H1 (cell line): ENCODE measurements at regions not wholly inside any gene's neighbourhood (a gene's known extent, or its start where the extent isn't known, plus 50 kb on each side); places are given as distances from the start of the nearest gene placed in this dataset.

ENCODE experiments used
- CTCF ChIA-PET: fragments of 300-600 bp; sonication (Branson Sonifier 250); formaldehyde crosslinking; loops from one replicate; lab custom pipeline; 2021; ENCODE audit not compliant: partially characterized antibody; lab: Charles Lee
- POLR2A ChIA-PET: fragments of 300-600 bp; sonication (Branson Sonifier 250); formaldehyde crosslinking; loops from one replicate; lab custom pipeline; 2021; ENCODE audit warnings: inconsistent platforms; ENCODE audit not compliant: partially characterized antibody; lab: Charles Lee
- DNase-seq, 2 experiments: peaks; one replicate each; pipeline versions ENCODE4 v3.0.0 to v3.0.0-alpha.2; 2010 to 2022; ENCODE audit warnings: low spot score in 2 of 2, low read depth in 1 of 2, mixed read lengths in 1 of 2
- FAIRE-seq: peaks from 2 replicates; lab custom pipeline; 2011; peaks lifted over from hg19 to GRCh38; lab: Jason Lieb, UNC
- H2AFZ ChIP-seq: 2 replicates; pipeline ENCODE4 v1.8.1; 2012; ENCODE audit warnings: low read length, inconsistent platforms
- H2AK5ac ChIP-seq: 2 replicates; pipeline ENCODE4 v1.6.1; 2013; ENCODE audit warnings: low read depth, low read length
- H2BK120ac ChIP-seq: replicated peaks from 2 replicates; pipeline ENCODE3; 2013; ENCODE audit warnings: low read depth, low read length, inconsistent platforms
- H2BK12ac ChIP-seq: 2 replicates; pipeline ENCODE4 v1.6.1; 2013; ENCODE audit warnings: low read depth, low read length
- H2BK15ac ChIP-seq: 2 replicates; pipeline ENCODE4 v1.6.1; 2013; ENCODE audit warnings: low read length
- H2BK20ac ChIP-seq: 2 replicates; pipeline ENCODE4 v1.6.1; 2013; ENCODE audit warnings: low read length
- H2BK5ac ChIP-seq: 2 replicates; pipeline ENCODE4 v1.6.1; 2013; ENCODE audit warnings: low read depth, low read length
- H3K14ac ChIP-seq: 2 replicates; pipeline ENCODE4 v1.6.1; 2013; ENCODE audit warnings: inconsistent platforms; ENCODE audit not compliant: insufficient read length
- H3K18ac ChIP-seq: 2 replicates; pipeline ENCODE4 v1.6.1; 2013; ENCODE audit warnings: low read length; ENCODE audit errors: extremely low read depth
- H3K23ac ChIP-seq: 2 replicates; pipeline ENCODE4 v1.6.1; 2013; ENCODE audit warnings: inconsistent platforms; ENCODE audit not compliant: insufficient read length
- H3K23me2 ChIP-seq: 2 replicates; pipeline ENCODE4 v1.6.1; 2013; ENCODE audit warnings: low read depth, low read length
- H3K27ac ChIP-seq: 2 replicates; pipeline ENCODE4 v1.6.1; 2011; ENCODE audit warnings: low read depth, low read length, inconsistent platforms
- H3K27me3 ChIP-seq, 4 experiments: replicated peaks in 1 of 4; 1 replicate in 1 of 4; 2 replicates in 3 of 4; pipeline versions ENCODE4 v1.6.1 to v1.8.1; 2011 to 2013; ENCODE audit warnings: low read length in 3 of 4, mild to moderate bottlenecking in 3 of 4, inconsistent platforms in 2 of 4, mixed read lengths in 2 of 4, moderate library complexity in 1 of 4; ENCODE audit not compliant: control insufficient read depth in 3 of 4, insufficient read depth in 3 of 4; ENCODE audit errors: extremely low read depth in 1 of 4
- H3K36me3 ChIP-seq, 4 experiments: 2 replicates each; pipeline versions ENCODE4 v1.6.1 to v1.8.1; 2011 to 2013; ENCODE audit warnings: mild to moderate bottlenecking in 4 of 4, low read length in 3 of 4, moderate library complexity in 2 of 4, control low read depth in 1 of 4, inconsistent platforms in 1 of 4; ENCODE audit not compliant: insufficient read depth in 4 of 4, control insufficient read depth in 2 of 4
- H3K4ac ChIP-seq: replicated peaks from 2 replicates; pipeline ENCODE3; 2013; ENCODE audit warnings: low read length, low read depth, mixed read lengths, inconsistent platforms; ENCODE audit not compliant: insufficient read length
- H3K4me1 ChIP-seq, 4 experiments: replicated peaks in 1 of 4; 1 replicate in 1 of 4; 2 replicates in 3 of 4; pipeline versions ENCODE4 v1.6.1 to v1.8.1; 2011 to 2013; ENCODE audit warnings: low read length in 3 of 4, inconsistent platforms in 2 of 4, mixed read lengths in 1 of 4; ENCODE audit not compliant: insufficient read depth in 4 of 4, control insufficient read depth in 3 of 4
- H3K4me2 ChIP-seq, 2 experiments: 2 replicates each; pipeline versions ENCODE4 v1.6.1 to v1.8.1; 2011 to 2013; ENCODE audit warnings: low read depth in 2 of 2, low read length in 2 of 2, control low read depth in 1 of 2, inconsistent platforms in 1 of 2, mild to moderate bottlenecking in 1 of 2; ENCODE audit not compliant: insufficient read depth in 1 of 2
- H3K4me3 ChIP-seq, 4 experiments: fragments of 200-600, 300-600 bp in 1 of 4; sonication (generic), shearing (Covaris generic), sonication (Bioruptor Twin) in 1 of 4; 2 replicates each; pipeline versions ENCODE4 v1.5.1 to v1.8.1; 2011 to 2016; ENCODE audit warnings: low read length in 4 of 4, low read depth in 3 of 4, control low read depth in 2 of 4, inconsistent platforms in 2 of 4, mild to moderate bottlenecking in 2 of 4, mixed read lengths in 1 of 4, moderate library complexity in 1 of 4; ENCODE audit not compliant: insufficient read depth in 2 of 4; ENCODE audit errors: extremely low read depth in 1 of 4
- H3K56ac ChIP-seq: replicated peaks from 2 replicates; pipeline ENCODE3; 2013; ENCODE audit warnings: low read depth, mild to moderate bottlenecking, mixed read lengths, low read length, inconsistent platforms; ENCODE audit not compliant: insufficient read length
- H3K79me1 ChIP-seq: 2 replicates; pipeline ENCODE4 v1.6.1; 2013; ENCODE audit warnings: low read depth, low read length, control low read depth
- H3K79me2 ChIP-seq, 2 experiments: 2 replicates each; pipeline versions ENCODE4 v1.6.1 to v1.8.1; 2012 to 2013; ENCODE audit warnings: low read length in 2 of 2, mild to moderate bottlenecking in 2 of 2, inconsistent platforms in 1 of 2; ENCODE audit not compliant: insufficient read depth in 2 of 2, control insufficient read depth in 1 of 2
- H3K9ac ChIP-seq, 4 experiments: replicated peaks in 1 of 4; 1 replicate in 1 of 4; 2 replicates in 3 of 4; pipeline versions ENCODE4 v1.6.1 to v1.8.1; 2011 to 2013; ENCODE audit warnings: low read depth in 3 of 4, low read length in 3 of 4, control low read depth in 2 of 4, mild to moderate bottlenecking in 2 of 4, moderate library complexity in 2 of 4, inconsistent platforms in 1 of 4; ENCODE audit errors: extremely low read depth in 1 of 4
- H3K9me3 ChIP-seq, 2 experiments: 2 replicates each; pipeline versions ENCODE4 v1.6.1 to v1.8.1; 2012 to 2013; ENCODE audit warnings: mild to moderate bottlenecking in 2 of 2, moderate library complexity in 2 of 2, control low read depth in 1 of 2, inconsistent platforms in 1 of 2, low read depth in 1 of 2, low read length in 1 of 2, mixed read lengths in 1 of 2; ENCODE audit not compliant: insufficient read depth in 2 of 2
- H4K20me1 ChIP-seq, 2 experiments: replicated peaks in 1 of 2; 2 replicates each; pipeline versions ENCODE3 to v1.8.1; 2011 to 2013; ENCODE audit warnings: inconsistent platforms in 2 of 2, low read length in 2 of 2, mild to moderate bottlenecking in 1 of 2; ENCODE audit not compliant: insufficient read depth in 2 of 2, control insufficient read depth in 1 of 2
- H4K5ac ChIP-seq: 2 replicates; pipeline ENCODE4 v1.6.1; 2013; ENCODE audit warnings: low read length, low read depth, mixed read lengths, inconsistent platforms; ENCODE audit not compliant: insufficient read length
- H4K8ac ChIP-seq: 2 replicates; pipeline ENCODE4 v1.8.0; 2013; ENCODE audit warnings: mild to moderate bottlenecking, moderate library complexity, low read length, inconsistent platforms; ENCODE audit not compliant: insufficient read depth; ENCODE audit errors: extremely low read depth
- H4K91ac ChIP-seq: replicated peaks from 2 replicates; pipeline ENCODE3; 2013; ENCODE audit warnings: low read length, mixed read lengths, inconsistent platforms; ENCODE audit not compliant: insufficient read length
- ASH2L ChIP-seq: fragments of 200-600, 300-600 bp; sonication (generic); IDR thresholded peaks from one replicate; pipeline ENCODE4 v1.7.1; 2017; ENCODE audit warnings: low read length
- BACH1 ChIP-seq: IDR thresholded peaks from 2 replicates; pipeline ENCODE4 v1.6.1; 2012; ENCODE audit warnings: low read length, improper control_type of control experiment
- CBX5 ChIP-seq: fragments of 300-800, 300-1000 bp; sonication (generic); IDR thresholded peaks from 2 replicates; pipeline ENCODE4 v1.7.1; 2016; ENCODE audit warnings: antibody characterized with exemption, low read length, low read depth
- CREB1 ChIP-seq: IDR thresholded peaks from 2 replicates; pipeline ENCODE4 v1.6.1; 2012; ENCODE audit warnings: inconsistent platforms
- EP300 ChIP-seq, 2 experiments: IDR thresholded peaks; 1 replicate in 1 of 2; 2 replicates in 1 of 2; pipeline ENCODE4 v1.6.1; 2011 to 2012; ENCODE audit warnings: low read depth in 2 of 2, low read length in 2 of 2, mild to moderate bottlenecking in 2 of 2, borderline replicate concordance in 1 of 2, inconsistent platforms in 1 of 2, moderate library complexity in 1 of 2
- GTF2F1 ChIP-seq: IDR thresholded peaks from 2 replicates; pipeline ENCODE4 v1.6.1; 2012; ENCODE audit warnings: low read depth, low read length, improper control_type of control experiment, borderline replicate concordance
- HDAC6 ChIP-seq: IDR thresholded peaks from one replicate; pipeline ENCODE4 v1.7.1; 2012; ENCODE audit warnings: low read depth, mild to moderate bottlenecking, inconsistent platforms, low read length, moderate library complexity
- JUN ChIP-seq: IDR thresholded peaks from 2 replicates; pipeline ENCODE4 v1.6.1; 2011; ENCODE audit warnings: low read depth, mild to moderate bottlenecking, improper control_type of control experiment, low read length
- JUND ChIP-seq: IDR thresholded peaks from 2 replicates; pipeline ENCODE4 v1.6.1; 2011; ENCODE audit warnings: mild to moderate bottlenecking, improper control_type of control experiment, low read length
- KDM1A ChIP-seq: fragments of 200-600, 300-600 bp; sonication (generic); IDR thresholded peaks from 2 replicates; pipeline ENCODE4 v1.7.1; 2016; ENCODE audit warnings: mild to moderate bottlenecking, low read length, borderline replicate concordance
- RFX5 ChIP-seq: IDR thresholded peaks from 2 replicates; pipeline ENCODE4 v1.6.1; 2011; ENCODE audit warnings: low read depth, low read length, improper control_type of control experiment, borderline replicate concordance
- RNF2 ChIP-seq: fragments of 200-900, 300-1000 bp; sonication (generic); IDR thresholded peaks from 2 replicates; pipeline ENCODE4 v1.7.1; 2016; ENCODE audit warnings: borderline replicate concordance, low read depth, mild to moderate bottlenecking, antibody characterized with exemption, low read length; ENCODE audit not compliant: poor library complexity, severe bottlenecking; ENCODE audit errors: missing control alignments
- SAP30 ChIP-seq: fragments of 300-600 bp; sonication (generic); IDR thresholded peaks from 2 replicates; pipeline ENCODE4 v1.7.1; 2012; ENCODE audit warnings: low read length, moderate library complexity, mild to moderate bottlenecking, inconsistent platforms; ENCODE audit not compliant: insufficient read depth, insufficient replicate concordance
- SP4 ChIP-seq: IDR thresholded peaks from 2 replicates; pipeline ENCODE4 v1.6.1; 2012; ENCODE audit warnings: low read length, inconsistent platforms
- WGBS, 2 experiments: shearing (Covaris generic) in 1 of 2; methylation state at CpG; one replicate each; pipeline versions ENCODE4 v1.1.6 to v1.1.7; 2013 to 2015; ENCODE audit warnings: low lambda C conversion rate in 2 of 2, mixed read lengths in 2 of 2, inconsistent platforms in 1 of 2, low coverage in 1 of 2, missing lambda C conversion rate in 1 of 2; ENCODE audit not compliant: insufficient replicate concordance in 2 of 2, insufficient coverage in 1 of 2, insufficient read length in 1 of 2; ENCODE audit errors: extremely low coverage in 1 of 2, missing lambda C conversion rate in 1 of 2; 5-methylcytosine and 5-hydroxymethylcytosine counted together

DNA sequence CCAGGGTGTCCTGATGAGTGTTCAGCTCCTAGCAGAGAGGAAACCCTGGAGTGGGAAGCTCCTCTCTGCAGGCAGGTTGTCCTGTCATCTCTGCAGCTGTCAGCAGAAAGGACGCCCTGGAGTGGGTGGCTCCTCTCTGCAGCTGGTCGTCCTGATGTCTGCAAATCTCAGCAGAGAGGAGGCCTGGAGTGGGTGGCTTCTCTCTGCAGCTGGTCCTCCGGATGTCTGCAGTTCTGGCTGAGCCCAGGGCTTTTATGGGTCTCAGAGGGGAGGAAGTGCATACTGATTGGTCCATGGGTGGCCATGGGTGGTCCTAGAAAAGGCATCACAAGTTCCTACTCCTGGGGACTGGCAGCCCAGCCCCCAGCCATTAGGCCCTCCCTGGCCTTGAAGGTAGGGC is 102.6 kb upstream of the BNIP2 start:
- no peaks in the 10 kb centered on the region for H3K79me2 ChIP-seq
- H3K4me1 ChIP-seq = no peaks in the 10 kb centered on the region; a peak in 1 of 7 replicates
- no peak overlapping the region for H3K4me2 ChIP-seq
- FAIRE-seq = no peak
- no peaks in the 10 kb centered on the region for H3K9me3 ChIP-seq
- H4K5ac ChIP-seq = no peak overlapping the region
- no peak overlapping the region for H3K27ac ChIP-seq
- no peak overlapping the region for H3K4me3 ChIP-seq
- no peak overlapping the region for H2BK120ac ChIP-seq
- H3K79me1 ChIP-seq = no peaks in the 10 kb centered on the region
- no peaks in the 10 kb centered on the region for H3K36me3 ChIP-seq
- H3K18ac ChIP-seq = no peak overlapping the region
- H2AFZ ChIP-seq = peak overlapping the region; percentile 61; the same call in 1 of the 2 replicates
- POLR2A ChIA-PET = interaction anchor here (0.6 to 1.0 kb wide), 2 partner anchors 21 to 90 kb away, joined by 3 read pairs; no protein-coding TSS in a partner anchor
- H2BK20ac ChIP-seq = no peak overlapping the region
- no peak overlapping the region for H4K8ac ChIP-seq
- H3K14ac ChIP-seq = no peak overlapping the region
- H3K9ac ChIP-seq = no peak overlapping the region
- DNase-seq = no peak
- H2BK5ac ChIP-seq = no peak overlapping the region
- CTCF ChIA-PET = interaction anchor here (1.3 to 1.9 kb wide), 4 partner anchors 27 to 537 kb away, joined by 4 to 9 read pairs (median 5); no protein-coding TSS in a partner anchor
- no peak overlapping the region for H3K23ac ChIP-seq
- H3K56ac ChIP-seq = no peak overlapping the region
- H2BK15ac ChIP-seq = no peak overlapping the region
- 84% methylated on average over 3 of the region's 3 CpGs; no CpG with 5 or more reads in 1 of the 2 experiments for WGBS, 2 experiments
- H3K27me3 ChIP-seq = peaks cover 0 to 1% (median 0%) of the 10 kb centered on the region in 4 experiments; a peak in 1 of 7 replicates
- no peak overlapping the region for H2AK5ac ChIP-seq
- H4K20me1 ChIP-seq = no peaks in the 10 kb centered on the region
- no peak overlapping the region for H3K4ac ChIP-seq
- no peak overlapping the region for H2BK12ac ChIP-seq
- no peak overlapping the region for H4K91ac ChIP-seq
- no peaks in the 10 kb centered on the region for H3K23me2 ChIP-seq
- TF ChIP-seq SAP30 (no peak), RFX5 (no peak), CREB1 (no peak), ASH2L (no peak), JUN (no peak), EP300 (IDR thresholded peaks at IDR 0.05; ENCODE audit: borderline replicate concordance in 1 of 2, low read depth in 2 of 2, low read length in 2 of 2) (no peak), RNF2 (no peak), KDM1A (no peak), JUND (no peak), SP4 (no peak), GTF2F1 (no peak), CBX5 (no peak), BACH1 (no peak), HDAC6 (no peak)
